ENCODE measurements at regions not wholly inside any gene's neighbourhood (a gene's known extent, or its start where the extent isn't known, plus 50 kb on each side); places are given as distances from the start of the nearest gene placed in this dataset.

DNA sequence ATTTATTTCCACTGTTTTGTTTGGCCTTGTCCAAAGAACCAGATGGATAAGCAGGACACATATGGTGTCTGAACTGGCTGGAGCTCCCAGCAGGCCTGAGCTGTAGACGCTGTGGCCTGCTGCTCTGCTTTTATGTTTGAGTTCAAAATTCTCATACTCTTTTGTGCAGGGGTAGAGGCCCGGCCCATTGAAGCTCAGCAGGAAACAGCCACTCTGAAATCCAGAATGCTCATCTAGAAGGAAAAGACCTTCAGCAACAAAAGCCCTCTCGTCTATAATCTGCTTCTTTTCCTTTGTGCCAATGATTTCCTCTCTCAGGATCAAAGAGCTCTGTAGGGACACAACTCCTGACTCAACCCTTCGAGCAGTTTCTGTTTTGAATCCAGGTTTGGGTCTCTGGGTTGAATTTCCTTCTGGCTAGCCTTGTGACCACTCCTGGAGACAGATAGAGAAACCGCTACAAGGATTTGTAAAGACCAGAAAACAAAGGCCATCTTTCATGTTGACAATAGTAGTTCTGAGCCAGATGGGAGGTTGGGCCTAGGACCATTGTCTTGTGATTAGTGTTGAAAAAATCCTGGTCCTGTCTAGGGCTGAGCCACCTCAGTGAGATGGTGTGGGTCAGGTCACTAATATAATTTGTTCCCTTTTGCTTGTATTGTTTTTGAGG is 446.7 kb downstream of the BCKDHB start:
- TF ChIP-seq, protein P1, sequence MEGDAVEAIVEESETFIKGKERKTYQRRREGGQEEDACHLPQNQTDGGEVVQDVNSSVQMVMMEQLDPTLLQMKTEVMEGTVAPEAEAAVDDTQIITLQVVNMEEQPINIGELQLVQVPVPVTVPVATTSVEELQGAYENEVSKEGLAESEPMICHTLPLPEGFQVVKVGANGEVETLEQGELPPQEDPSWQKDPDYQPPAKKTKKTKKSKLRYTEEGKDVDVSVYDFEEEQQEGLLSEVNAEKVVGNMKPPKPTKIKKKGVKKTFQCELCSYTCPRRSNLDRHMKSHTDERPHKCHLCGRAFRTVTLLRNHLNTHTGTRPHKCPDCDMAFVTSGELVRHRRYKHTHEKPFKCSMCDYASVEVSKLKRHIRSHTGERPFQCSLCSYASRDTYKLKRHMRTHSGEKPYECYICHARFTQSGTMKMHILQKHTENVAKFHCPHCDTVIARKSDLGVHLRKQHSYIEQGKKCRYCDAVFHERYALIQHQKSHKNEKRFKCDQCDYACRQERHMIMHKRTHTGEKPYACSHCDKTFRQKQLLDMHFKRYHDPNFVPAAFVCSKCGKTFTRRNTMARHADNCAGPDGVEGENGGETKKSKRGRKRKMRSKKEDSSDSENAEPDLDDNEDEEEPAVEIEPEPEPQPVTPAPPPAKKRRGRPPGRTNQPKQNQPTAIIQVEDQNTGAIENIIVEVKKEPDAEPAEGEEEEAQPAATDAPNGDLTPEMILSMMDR (IDR thresholded peaks at IDR 0.05; ENCODE audit: extremely low read depth, insufficient read depth, missing control alignments) = no peak
- in situ Hi-C loops (cut with MboI; ENCODE audit: low pct_unique_long_range_greater_than_20kb, low sequenced_read_pairs, unreplicated experiment) = no loop called here
- no peak for DNase-seq (ENCODE audit: low spot score)

DNA sequence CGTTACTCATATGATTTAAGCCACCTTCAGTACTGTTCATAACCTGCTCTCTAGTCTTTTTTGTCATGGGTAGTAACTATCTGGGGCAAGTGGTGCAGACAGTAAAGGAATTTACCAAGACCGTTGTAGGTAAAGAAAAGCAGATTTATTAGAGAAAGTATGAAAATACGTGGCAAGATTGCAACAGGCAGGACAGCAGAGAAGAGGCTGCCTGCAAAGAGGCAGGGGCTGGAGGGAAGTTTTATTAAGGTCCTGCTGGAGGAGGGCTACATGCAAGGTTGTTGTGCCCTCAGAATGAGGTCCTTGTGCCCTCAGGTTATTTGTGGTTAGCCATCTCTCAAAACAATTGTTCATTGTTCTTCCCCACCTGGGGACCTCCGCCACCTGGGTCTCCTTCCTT is 444.3 kb downstream of the BCKDHB start:
- in situ Hi-C loops (cut with MboI; ENCODE audit: low pct_unique_long_range_greater_than_20kb, low sequenced_read_pairs, unreplicated experiment) = no loop called here

DNA sequence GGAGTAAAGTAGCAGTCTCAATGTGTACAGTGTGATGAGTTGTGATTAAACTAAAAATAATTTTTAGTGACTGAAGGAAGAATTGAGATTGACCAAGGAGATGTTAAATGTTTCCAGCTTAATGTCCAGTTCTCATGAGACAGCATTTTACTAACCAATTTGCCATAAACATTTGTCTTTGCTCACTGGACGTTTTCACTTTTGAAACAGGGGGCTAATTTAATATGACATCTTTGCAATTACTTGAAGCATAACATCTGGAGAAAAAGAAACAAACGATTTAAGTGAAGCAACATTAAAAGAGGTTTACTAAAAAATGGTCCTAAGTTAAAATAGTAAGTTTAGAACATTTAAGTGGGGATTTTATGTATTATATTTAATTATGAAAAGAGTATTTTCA is 443.8 kb downstream of the BCKDHB start:
- in situ Hi-C loops (cut with MboI; ENCODE audit: low pct_unique_long_range_greater_than_20kb, low sequenced_read_pairs, unreplicated experiment) = no loop called here
- DNase-seq (ENCODE audit: low spot score) = no peak

More for the DNA sequence above, 444.3 kb downstream of the BCKDHB start:
- TF ChIP-seq, protein P1 (IDR thresholded peaks at IDR 0.05; ENCODE audit: extremely low read depth, insufficient read depth, missing control alignments) = no peak
- no peak for DNase-seq (ENCODE audit: low spot score)

DNA sequence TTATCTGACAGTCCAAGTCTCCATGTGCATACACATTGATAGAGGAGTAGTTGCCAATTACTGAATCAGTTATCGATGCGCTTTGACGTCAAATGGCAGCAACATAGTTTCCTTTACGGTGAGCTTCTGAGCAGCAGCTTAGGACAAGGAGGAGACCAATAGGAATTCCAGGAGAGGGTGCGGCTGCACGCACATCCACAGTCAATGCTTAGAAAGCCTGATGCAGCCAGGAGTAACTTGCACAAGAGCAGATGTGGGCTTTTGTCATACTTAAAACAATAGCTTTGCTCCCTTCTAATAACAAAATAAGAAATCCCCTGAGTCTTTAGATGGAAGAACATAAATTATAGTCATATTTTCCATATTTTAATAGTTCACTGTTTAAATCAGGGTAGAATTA is 442.1 kb downstream of the BCKDHB start:
- TF ChIP-seq, protein P1 (IDR thresholded peaks at IDR 0.05; ENCODE audit: extremely low read depth, insufficient read depth, missing control alignments) = no peak
- DNase-seq (ENCODE audit: low spot score) = no peak
- in situ Hi-C loops (cut with MboI; ENCODE audit: low pct_unique_long_range_greater_than_20kb, low sequenced_read_pairs, unreplicated experiment) = no loop called here

More for the DNA sequence above, 443.8 kb downstream of the BCKDHB start:
- TF ChIP-seq, protein P1 (IDR thresholded peaks at IDR 0.05; ENCODE audit: extremely low read depth, insufficient read depth, missing control alignments) = no peak

DNA sequence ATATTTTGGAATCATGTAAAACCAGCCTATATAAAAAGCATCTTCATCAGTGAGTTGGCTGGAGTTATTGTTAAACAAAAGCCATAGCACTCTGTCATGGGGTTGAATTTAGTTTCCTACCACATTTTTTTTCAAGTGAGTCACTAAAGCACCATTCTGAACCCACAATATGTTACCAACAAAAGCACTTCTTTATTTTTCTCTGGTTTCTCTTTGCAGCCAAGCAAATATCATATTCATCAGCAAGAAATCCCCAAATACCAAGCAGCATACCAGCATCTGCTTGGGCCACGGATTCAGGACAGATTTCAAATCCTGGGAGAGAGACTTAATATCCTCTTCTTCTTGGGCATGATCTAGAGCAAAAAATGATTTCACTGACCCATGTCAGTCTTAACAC is 441.4 kb downstream of the BCKDHB start:
- no peak for DNase-seq (ENCODE audit: low spot score)
- TF ChIP-seq, protein P1 (IDR thresholded peaks at IDR 0.05; ENCODE audit: extremely low read depth, insufficient read depth, missing control alignments) = no peak
- in situ Hi-C loops (cut with MboI; ENCODE audit: low pct_unique_long_range_greater_than_20kb, low sequenced_read_pairs, unreplicated experiment) = no loop called here

DNA sequence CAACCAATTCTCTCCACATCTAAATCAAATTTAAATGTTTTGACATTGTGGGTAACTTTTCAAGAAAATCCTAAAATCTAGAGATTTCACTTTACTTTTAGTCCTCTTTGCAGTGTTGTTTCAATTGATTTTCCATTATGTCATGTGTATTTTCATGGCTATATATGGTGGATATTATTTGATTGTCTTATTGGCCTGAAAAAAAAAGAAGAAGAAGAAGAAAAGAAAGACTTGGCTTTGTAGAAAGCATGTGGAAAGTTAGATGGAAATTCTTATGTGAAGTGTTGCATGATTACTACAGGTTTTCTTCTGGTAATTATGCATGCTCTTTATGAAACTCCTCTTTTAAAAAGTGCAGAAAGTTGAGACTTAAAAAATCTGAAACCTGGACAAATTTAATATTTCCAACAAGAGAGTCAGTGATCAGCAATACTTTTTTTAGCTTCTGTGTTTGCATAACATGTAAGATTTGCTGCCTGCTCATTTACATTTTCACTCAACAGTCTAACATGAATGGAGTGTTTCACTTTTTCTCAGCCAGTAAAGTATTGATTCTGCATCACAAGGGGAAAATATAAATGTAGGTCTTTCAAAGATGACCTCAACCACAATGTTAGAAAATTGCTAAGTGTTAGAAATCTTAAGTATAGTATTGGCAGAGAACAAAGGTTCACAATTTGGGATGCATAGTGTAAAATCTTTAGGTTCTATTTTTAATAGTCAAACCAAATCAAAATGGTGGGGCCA is 438.7 kb downstream of the BCKDHB start:
- TF ChIP-seq, protein P1 (IDR thresholded peaks at IDR 0.05; ENCODE audit: extremely low read depth, insufficient read depth, missing control alignments) = no peak
- no peak for DNase-seq (ENCODE audit: low spot score)
- in situ Hi-C loops (cut with MboI; ENCODE audit: low pct_unique_long_range_greater_than_20kb, low sequenced_read_pairs, unreplicated experiment) = no loop called here

All from GM13977 (cell line).